ENCODE measurements at regions not wholly inside any gene's neighbourhood (a gene's known extent, or its start where the extent isn't known, plus 50 kb on each side); places are given as distances from the start of the nearest gene placed in this dataset.

GRCh38 chr4:128700659-128701350, 108.7 kb upstream of the JADE1 start:
- no peak for TF ChIP-seq CTCF (IDR thresholded peaks at IDR 0.05 in 4 of 5, conservative IDR thresholded peaks at IDR 0.05 in 1 of 5)
- TF ChIP-seq POLR2A (IDR thresholded peaks at IDR 0.05) = no peak

All from gastrocnemius medialis (tissue), 4 donors.